ENCODE measurements at regions not wholly inside any gene's neighbourhood (a gene's known extent, or its start where the extent isn't known, plus 50 kb on each side); places are given as distances from the start of the nearest gene placed in this dataset.
A peak's percentile ranks its signal among the peaks of the same experiment; 100 is the strongest.

DNA sequence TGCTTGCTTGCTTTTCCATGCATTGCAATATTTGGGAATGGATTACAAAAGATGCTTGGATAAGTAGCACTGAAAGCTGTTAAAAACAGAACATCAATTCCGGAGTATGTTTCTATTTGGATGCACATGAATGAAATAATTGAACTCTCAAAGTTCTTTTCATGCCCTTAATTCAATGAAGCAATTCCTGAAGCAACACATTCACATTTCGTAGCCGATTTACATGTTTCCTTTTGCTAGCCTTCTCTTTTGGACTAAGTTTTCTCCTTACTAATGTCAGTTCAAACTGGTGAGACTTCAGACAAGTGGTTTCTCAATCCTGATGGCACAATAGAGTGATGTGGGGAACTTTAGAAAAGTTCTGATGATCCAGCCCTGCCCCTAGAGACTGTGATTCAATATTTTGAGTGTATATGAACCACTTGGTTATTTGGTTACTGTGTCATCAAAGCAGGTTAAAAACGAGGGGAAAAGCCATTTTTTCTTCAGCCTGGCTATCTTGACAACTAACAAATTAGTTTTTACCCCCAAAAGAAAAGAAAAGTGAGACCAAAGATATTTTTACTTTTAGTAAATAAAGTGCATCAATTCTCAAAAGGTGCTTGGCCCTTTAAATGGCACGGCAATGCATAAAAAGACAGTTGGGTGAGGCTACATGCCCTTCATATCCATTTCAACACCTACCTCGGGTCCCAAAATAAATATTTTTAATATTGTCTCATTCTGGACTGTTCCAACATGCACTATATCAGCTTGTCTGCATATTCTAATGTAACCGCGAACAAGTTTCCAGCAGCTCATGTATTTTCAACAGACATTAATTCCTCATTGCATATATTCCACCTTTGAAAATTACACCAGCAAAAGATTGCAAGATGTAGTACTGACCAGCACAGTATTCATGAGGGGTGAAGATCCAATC is 90.1 kb upstream of the RPL34 start:
- Histone ChIP-seq H3K4me2 (peak overlapping the region; percentile 87), H3K9ac (peak overlapping the region; percentile 49; the same call in 1 of the 2 replicates), H3K36me3 (no peaks in the 10 kb centered on the region; the same call in 1 of the 2 replicates), H3K27me3 (no peaks in the 10 kb centered on the region), H4K20me1 (no peaks in the 10 kb centered on the region), H3K4me1 (peaks cover 100% of the 10 kb centered on the region), H3K4me3 (peak overlapping the region; percentile 26; the same call in 1 of the 2 replicates), H3K27ac (peak overlapping the region; percentile 83), H3K9me3 (peaks cover 8% of the 10 kb centered on the region)
- no peak for TF ChIP-seq Cebpa-rat (IDR thresholded peaks at IDR 0.05)

DNA sequence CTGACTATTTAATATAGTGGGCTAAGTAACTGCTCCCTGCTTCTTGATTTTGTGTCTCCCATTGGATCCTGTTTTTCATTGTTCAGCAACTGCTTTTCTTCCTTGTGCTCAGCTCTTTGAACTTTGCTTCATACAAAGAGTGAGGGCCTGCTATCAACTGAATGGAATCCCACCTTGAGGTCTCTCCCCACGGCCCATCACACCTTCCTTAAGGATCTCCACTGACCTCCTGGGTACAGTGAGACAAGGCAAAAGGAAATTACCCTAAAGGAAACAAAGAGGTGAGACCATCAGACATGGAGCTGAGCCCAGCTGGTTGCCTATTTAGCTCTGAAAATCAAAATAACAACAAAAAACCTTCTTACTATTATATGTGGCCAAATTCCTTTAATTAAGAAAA is 91.3 kb upstream of the RPL34 start:
- no peak for TF ChIP-seq Cebpa-rat (IDR thresholded peaks at IDR 0.05)
- Histone ChIP-seq H3K4me1 (peaks cover 91% of the 10 kb centered on the region), H3K9ac (peak overlapping the region; percentile 35; the same call in 1 of the 2 replicates), H3K4me2 (peak overlapping the region; percentile 87), H4K20me1 (no peaks in the 10 kb centered on the region), H3K27me3 (no peaks in the 10 kb centered on the region), H3K4me3 (no peak overlapping the region), H3K27ac (peak overlapping the region; percentile 83), H3K9me3 (peaks cover 17% of the 10 kb centered on the region), H3K36me3 (no peaks in the 10 kb centered on the region; the same call in 1 of the 2 replicates)

- H3K9ac ChIP-seq = peak overlapping the region; percentile 43
- peaks cover 25% of the 10 kb centered on the region for H3K9me3 ChIP-seq
- H3K4me2 ChIP-seq = peak overlapping the region; percentile 87
- no peaks in the 10 kb centered on the region for H3K27me3 ChIP-seq
- no peak for TF ChIP-seq Cebpa-rat (IDR thresholded peaks at IDR 0.05)
- H3K36me3 ChIP-seq = no peaks in the 10 kb centered on the region; the same call in 1 of the 2 replicates
- H3K4me3 ChIP-seq = peak overlapping the region; percentile 52
- no peaks in the 10 kb centered on the region for H4K20me1 ChIP-seq
- H3K27ac ChIP-seq = peak overlapping the region; percentile 83
- H3K4me1 ChIP-seq = peaks cover 89% of the 10 kb centered on the region
Measured at GRCh38 chr4:108527723-108528122, 92.7 kb upstream of the RPL34 start.

- Histone ChIP-seq H3K27me3 (no peaks in the 10 kb centered on the region), H3K36me3 (no peaks in the 10 kb centered on the region; the same call in 1 of the 2 replicates), H3K4me1 (peaks cover 63% of the 10 kb centered on the region), H4K20me1 (no peaks in the 10 kb centered on the region), H3K4me3 (no peak overlapping the region), H3K27ac (peak overlapping the region; percentile 32), H3K9ac (no peak overlapping the region), H3K9me3 (peaks cover 42% of the 10 kb centered on the region), H3K4me2 (peak overlapping the region; percentile 59)
- no peak for TF ChIP-seq Cebpa-rat (IDR thresholded peaks at IDR 0.05)
Measured at GRCh38 chr4:108520807-108521206, 99.6 kb upstream of the RPL34 start.

DNA sequence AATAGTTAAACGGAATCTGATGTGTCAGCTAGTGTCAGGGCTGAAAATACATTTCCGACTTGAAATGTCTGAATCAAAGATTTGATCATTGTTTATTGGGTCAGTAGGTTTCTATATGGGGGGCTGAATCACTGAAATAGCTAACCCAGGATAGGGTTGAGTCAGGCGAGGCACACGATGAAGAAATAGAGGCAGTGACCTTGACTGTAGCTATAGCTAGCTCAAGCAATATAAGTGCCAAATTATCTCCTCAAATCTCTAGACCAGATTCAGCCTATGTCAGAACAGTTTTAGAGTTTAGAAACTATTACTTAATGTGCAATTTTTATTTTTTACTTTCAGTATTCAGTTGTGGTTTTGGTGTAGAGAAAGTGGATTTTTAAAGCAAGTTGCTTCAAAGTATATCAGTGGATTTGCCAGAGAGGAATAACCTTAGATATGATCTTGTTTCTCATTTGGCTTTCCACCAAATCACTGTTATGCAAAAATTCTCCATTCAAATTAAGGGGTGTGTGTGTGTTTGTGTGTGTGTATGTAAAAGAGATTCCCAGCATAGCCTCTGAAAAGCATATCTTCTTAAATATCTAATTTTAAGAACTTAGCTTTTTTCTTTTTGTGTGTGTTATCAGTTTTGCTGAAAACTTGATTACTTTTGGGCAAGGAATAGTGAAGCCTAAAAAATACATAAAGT is 100.3 kb upstream of the RPL34 start:
- Histone ChIP-seq H3K4me3 (no peak overlapping the region), H3K4me2 (peak overlapping the region; percentile 59), H3K4me1 (peaks cover 56% of the 10 kb centered on the region), H4K20me1 (no peaks in the 10 kb centered on the region), H3K36me3 (no peaks in the 10 kb centered on the region; the same call in 1 of the 2 replicates), H3K9me3 (peaks cover 34% of the 10 kb centered on the region), H3K27me3 (no peaks in the 10 kb centered on the region), H3K9ac (peak overlapping the region; percentile 44; the same call in 1 of the 2 replicates), H3K27ac (peak overlapping the region; percentile 32; the same call in 1 of the 2 replicates)
- TF ChIP-seq Cebpa-rat (IDR thresholded peaks at IDR 0.05) = no peak

GRCh38 chr4:108519208-108519833 is 101.1 kb upstream of the RPL34 start:
- H3K36me3 ChIP-seq = no peaks in the 10 kb centered on the region
- H3K27me3 ChIP-seq = no peaks in the 10 kb centered on the region
- peaks cover 27% of the 10 kb centered on the region for H3K9me3 ChIP-seq
- H3K4me2 ChIP-seq = peak overlapping the region; percentile 59
- no peak overlapping the region for H3K4me3 ChIP-seq
- no peak for TF ChIP-seq Cebpa-rat (IDR thresholded peaks at IDR 0.05)
- peak overlapping the region; percentile 32; the same call in 1 of the 2 replicates for H3K27ac ChIP-seq
- peaks cover 55% of the 10 kb centered on the region for H3K4me1 ChIP-seq
- peak overlapping the region; percentile 44; the same call in 1 of the 2 replicates for H3K9ac ChIP-seq
- no peaks in the 10 kb centered on the region for H4K20me1 ChIP-seq

DNA sequence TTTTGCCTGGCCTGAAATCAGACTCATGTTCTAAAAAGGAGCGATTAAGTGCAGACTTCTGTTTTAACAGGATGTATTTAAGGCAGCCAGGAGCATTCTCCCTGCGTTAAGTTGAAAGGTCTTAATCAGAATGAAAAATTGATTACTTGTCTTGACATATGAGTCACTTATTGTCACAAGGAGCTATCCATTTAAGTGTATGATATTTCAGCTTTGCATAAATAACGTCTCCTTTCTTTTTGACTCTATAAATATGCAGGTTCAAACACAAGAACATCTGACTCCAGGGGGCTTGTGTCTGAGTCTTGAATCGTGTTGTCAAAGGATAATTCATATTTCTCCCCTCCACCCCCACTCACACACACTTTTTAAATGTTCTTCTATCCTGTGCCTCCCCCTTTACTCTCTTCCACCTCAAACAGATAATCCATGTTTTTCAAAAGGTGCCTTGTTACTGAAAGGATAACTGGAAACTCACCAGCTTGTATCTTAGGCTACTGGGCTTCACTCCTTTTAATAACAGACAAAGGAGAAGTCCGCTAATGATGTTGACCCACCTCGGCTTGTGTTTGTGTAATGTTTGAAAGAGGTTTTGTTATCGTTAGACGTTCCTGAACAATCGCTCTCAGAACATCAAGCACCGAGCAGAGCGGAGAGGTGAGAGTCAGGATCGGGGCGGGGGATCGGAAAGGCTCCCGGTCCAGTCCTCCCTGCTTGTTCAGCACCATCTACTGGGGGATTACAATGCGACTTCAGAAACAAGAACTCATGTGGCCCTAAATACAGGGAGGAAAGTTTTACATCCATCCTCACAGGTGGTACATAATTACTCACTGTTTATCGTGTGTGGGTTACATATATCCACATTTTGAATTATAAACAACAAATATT is 107.5 kb upstream of the RPL34 start:
- Histone ChIP-seq H3K36me3 (no peaks in the 10 kb centered on the region), H4K20me1 (no peaks in the 10 kb centered on the region), H3K4me1 (peaks cover 23% of the 10 kb centered on the region), H3K4me2 (peak overlapping the region; percentile 72), H3K27ac (no peak overlapping the region), H3K9me3 (peaks cover 26% of the 10 kb centered on the region), H3K4me3 (0 out of 2 replicates have a peak overlapping the region, but pooled peaks have one; percentile 38), H3K27me3 (no peaks in the 10 kb centered on the region), H3K9ac (no peak overlapping the region)
- no peak for TF ChIP-seq Cebpa-rat (IDR thresholded peaks at IDR 0.05)

- no peaks in the 10 kb centered on the region for H3K36me3 ChIP-seq
- peaks cover 18% of the 10 kb centered on the region for H3K9me3 ChIP-seq
- no peak overlapping the region for H3K9ac ChIP-seq
- TF ChIP-seq Cebpa-rat (IDR thresholded peaks at IDR 0.05) = no peak
- no peak overlapping the region for H3K4me3 ChIP-seq
- peaks cover 23% of the 10 kb centered on the region for H3K4me1 ChIP-seq
- H3K27me3 ChIP-seq = no peaks in the 10 kb centered on the region
- no peak overlapping the region for H3K27ac ChIP-seq
- peak overlapping the region; percentile 72 for H3K4me2 ChIP-seq
- H4K20me1 ChIP-seq = no peaks in the 10 kb centered on the region
Measured at GRCh38 chr4:108511618-108512017, 108.8 kb upstream of the RPL34 start.
